ENCODE measurements at regions not wholly inside any gene's neighbourhood (a gene's known extent, or its start where the extent isn't known, plus 50 kb on each side); places are given as distances from the start of the nearest gene placed in this dataset.

- intact Hi-C loops (cut with micrococcal nuclease), result no loop called here
- ChIA-PET POLR2A (no interaction called here), CTCF (no interaction called here), RAD21 (ENCODE audit: low non-redundant PET in 1 of 2, low total read pairs in 2 of 2, uncharacterized antibody in 2 of 2, unreplicated experiment in 2 of 2) (no interaction called here)
- no TSS peak for BruUV-seq (replicated peaks)
- peaks cover 59% of the 10 kb centered on the region for H3K27me3 ChIP-seq (ENCODE audit: insufficient read depth, low read length)
- no peaks in the 10 kb centered on the region for H3K4me1 ChIP-seq (ENCODE audit: control insufficient read depth in 1 of 2, insufficient read depth in 2 of 2, low read length in 2 of 2)
- no peaks in the 10 kb centered on the region for H4K20me1 ChIP-seq (ENCODE audit: insufficient read depth)
- no peaks in the 10 kb centered on the region for H3K36me3 ChIP-seq (ENCODE audit: control insufficient read depth in 1 of 2, insufficient read depth in 2 of 2, low read length in 2 of 2)
- ATAC-seq, result no peak
- H3K27ac ChIP-seq (ENCODE audit: low read depth, low read length), result no peak overlapping the region
- no peak overlapping the region for H3K9ac ChIP-seq (ENCODE audit: low read length)
- H3K4me3 ChIP-seq (replicated peaks in 1 of 2; ENCODE audit: low read depth in 1 of 2, low read length in 2 of 2), result no peak overlapping the region
- H3K79me2 ChIP-seq (ENCODE audit: insufficient read depth, low read length), result no peaks in the 10 kb centered on the region
- no peaks in the 10 kb centered on the region for H3K9me2 ChIP-seq (ENCODE audit: insufficient read depth)
- no peak overlapping the region for H3K4me2 ChIP-seq (ENCODE audit: low read length)
- H3K9me3 ChIP-seq (ENCODE audit: control insufficient read depth in 1 of 2, insufficient read depth in 1 of 2, low read depth in 1 of 2, low read length in 2 of 2), result no peaks in the 10 kb centered on the region
- H2AFZ ChIP-seq (ENCODE audit: low read depth, low read length, poor library complexity, severe bottlenecking), result no peak overlapping the region
- DNase-seq (ENCODE audit: low read depth, low spot score), result no peak
- no peak for TF ChIP-seq EZH2phosphoT487 (IDR thresholded peaks at IDR 0.05; ENCODE audit: borderline replicate concordance)
- no peak for TF ChIP-seq CTCF (IDR thresholded peaks at IDR 0.05 in 2 of 3, conservative IDR thresholded peaks at IDR 0.05 in 1 of 3; ENCODE audit: borderline replicate concordance in 1 of 3, insufficient read depth in 1 of 3, low read depth in 2 of 3, low read length in 2 of 3)
- no peak for TF ChIP-seq SP1 (IDR thresholded peaks at IDR 0.05; ENCODE audit: low read depth)
- no peak for TF ChIP-seq EZH2 (IDR thresholded peaks at IDR 0.05)
- TF ChIP-seq CBX3 (IDR thresholded peaks at IDR 0.05; ENCODE audit: low read depth), result no peak
- TF ChIP-seq CEBPB (IDR thresholded peaks at IDR 0.05; ENCODE audit: low read depth), result no peak
- TF ChIP-seq EGR1 (IDR thresholded peaks at IDR 0.05; ENCODE audit: low read depth), result no peak
- no peak for TF ChIP-seq POLR2AphosphoS5 (IDR thresholded peaks at IDR 0.05; ENCODE audit: low read depth, low read length)
- no peak for TF ChIP-seq SIN3A (IDR thresholded peaks at IDR 0.05; ENCODE audit: low read depth)
- no peak for TF ChIP-seq YY1 (IDR thresholded peaks at IDR 0.05; ENCODE audit: extremely low read depth, insufficient replicate concordance, low read depth, low read length)
- no peak for TF ChIP-seq REST (IDR thresholded peaks at IDR 0.05; ENCODE audit: low read depth)
- TF ChIP-seq ZBTB33 (IDR thresholded peaks at IDR 0.05; ENCODE audit: extremely low read depth, insufficient replicate concordance, low read length), result no peak
- no peak for TF ChIP-seq FOSL1 (IDR thresholded peaks at IDR 0.05; ENCODE audit: low read depth)
- no peak for TF ChIP-seq RAD21 (IDR thresholded peaks at IDR 0.05; ENCODE audit: low read depth)
- no peak for TF ChIP-seq ZFX (IDR thresholded peaks at IDR 0.05)
- no peak for TF ChIP-seq ATF3 (IDR thresholded peaks at IDR 0.05)
- TF ChIP-seq ELF1 (IDR thresholded peaks at IDR 0.05; ENCODE audit: borderline replicate concordance, low read depth), result no peak
These were observed 98.9 kb upstream of the FOXB1 start for GRCh38 chr15:59905176-59905575.

All from HCT116 (cell line).